Chondrocyte (in vitro differentiated cells): ENCODE measurements at regions not wholly inside any gene's neighbourhood (a gene's known extent, or its start where the extent isn't known, plus 50 kb on each side); places are given as distances from the start of the nearest gene placed in this dataset.

ENCODE experiments used
- DNase-seq: peaks from one replicate; pipeline ENCODE4 v3.0.0; 2021; ENCODE audit warnings: mixed read lengths, low spot score
- H3K27ac Mint-ChIP-seq: one replicate; pipeline ENCODE4 v1.8.0; 2021; ENCODE audit warnings: mild to moderate bottlenecking, moderate library complexity, mixed read lengths; ENCODE audit not compliant: unreplicated experiment
- H3K27me3 Mint-ChIP-seq: 2 replicates; pipeline ENCODE4 v1.8.0; 2021; ENCODE audit warnings: low read depth, mixed read lengths
- H3K36me3 Mint-ChIP-seq: 2 replicates; pipeline ENCODE4 v1.8.0; 2021; ENCODE audit warnings: low read depth, mixed read lengths
- H3K4me1 Mint-ChIP-seq: 2 replicates; pipeline ENCODE4 v1.8.0; 2021; ENCODE audit warnings: low read depth, mild to moderate bottlenecking, mixed read lengths
- H3K4me3 Mint-ChIP-seq: one replicate; pipeline ENCODE4 v1.8.0; 2021; ENCODE audit warnings: mild to moderate bottlenecking, moderate library complexity, mixed read lengths; ENCODE audit not compliant: unreplicated experiment
- H3K9me3 Mint-ChIP-seq: 2 replicates; pipeline ENCODE4 v1.8.0; 2021; ENCODE audit warnings: low read depth, mixed read lengths
- TF ChIP-seq, protein P1 (sequence below): fragments of 200-600 bp; sonication (generic); IDR thresholded peaks from 2 replicates; pipeline ENCODE4 v1.5.0; 2021; ENCODE audit warnings: antibody characterized with exemption, mild to moderate bottlenecking, moderate library complexity

DNA sequence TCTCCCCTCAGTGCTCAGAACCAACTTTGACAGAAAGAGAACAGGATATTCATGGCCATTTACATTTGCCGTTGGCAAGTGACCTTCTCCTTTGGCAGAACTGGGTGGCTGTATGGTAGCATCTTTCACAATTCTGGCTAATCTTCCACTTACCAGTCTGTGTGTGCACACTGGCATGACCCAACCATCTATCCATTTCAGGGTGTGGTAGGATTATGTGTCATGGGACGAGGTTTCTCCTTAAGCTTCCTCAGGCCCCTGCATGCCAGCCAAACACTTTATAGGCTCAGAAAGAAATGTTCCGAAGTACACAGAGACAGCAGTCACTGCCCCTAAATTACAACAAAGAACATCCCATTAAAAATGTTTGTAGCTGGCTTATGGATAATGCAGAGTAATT, 497.1 kb downstream of the NFIB start:
- no peak overlapping the region for H3K4me3 Mint-ChIP-seq
- H3K36me3 Mint-ChIP-seq: peaks cover 2% of the 10 kb centered on the region
- H3K4me1 Mint-ChIP-seq: peaks cover 4% of the 10 kb centered on the region
- no peak overlapping the region for H3K27ac Mint-ChIP-seq
- TF ChIP-seq, protein P1, sequence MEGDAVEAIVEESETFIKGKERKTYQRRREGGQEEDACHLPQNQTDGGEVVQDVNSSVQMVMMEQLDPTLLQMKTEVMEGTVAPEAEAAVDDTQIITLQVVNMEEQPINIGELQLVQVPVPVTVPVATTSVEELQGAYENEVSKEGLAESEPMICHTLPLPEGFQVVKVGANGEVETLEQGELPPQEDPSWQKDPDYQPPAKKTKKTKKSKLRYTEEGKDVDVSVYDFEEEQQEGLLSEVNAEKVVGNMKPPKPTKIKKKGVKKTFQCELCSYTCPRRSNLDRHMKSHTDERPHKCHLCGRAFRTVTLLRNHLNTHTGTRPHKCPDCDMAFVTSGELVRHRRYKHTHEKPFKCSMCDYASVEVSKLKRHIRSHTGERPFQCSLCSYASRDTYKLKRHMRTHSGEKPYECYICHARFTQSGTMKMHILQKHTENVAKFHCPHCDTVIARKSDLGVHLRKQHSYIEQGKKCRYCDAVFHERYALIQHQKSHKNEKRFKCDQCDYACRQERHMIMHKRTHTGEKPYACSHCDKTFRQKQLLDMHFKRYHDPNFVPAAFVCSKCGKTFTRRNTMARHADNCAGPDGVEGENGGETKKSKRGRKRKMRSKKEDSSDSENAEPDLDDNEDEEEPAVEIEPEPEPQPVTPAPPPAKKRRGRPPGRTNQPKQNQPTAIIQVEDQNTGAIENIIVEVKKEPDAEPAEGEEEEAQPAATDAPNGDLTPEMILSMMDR: no peak
- peaks cover 2% of the 10 kb centered on the region for H3K27me3 Mint-ChIP-seq
- H3K9me3 Mint-ChIP-seq: peaks cover 11% of the 10 kb centered on the region
- DNase-seq: no peak

GRCh38 chr9:13814647-13815400, 499.1 kb downstream of the NFIB start:
- H3K4me1 Mint-ChIP-seq: peaks cover 11% of the 10 kb centered on the region
- TF ChIP-seq, protein P1: no peak
- no peaks in the 10 kb centered on the region for H3K36me3 Mint-ChIP-seq
- no peak for DNase-seq
- H3K27ac Mint-ChIP-seq: no peak overlapping the region
- peaks cover 3% of the 10 kb centered on the region for H3K9me3 Mint-ChIP-seq
- H3K27me3 Mint-ChIP-seq: peaks cover 2% of the 10 kb centered on the region
- H3K4me3 Mint-ChIP-seq: no peak overlapping the region

- DNase-seq: no peak
- H3K4me3 Mint-ChIP-seq: no peak overlapping the region
- H3K27me3 Mint-ChIP-seq: peaks cover 2% of the 10 kb centered on the region
- no peak overlapping the region for H3K27ac Mint-ChIP-seq
- H3K4me1 Mint-ChIP-seq: peaks cover 7% of the 10 kb centered on the region
- TF ChIP-seq, protein P1: no peak
- no peaks in the 10 kb centered on the region for H3K9me3 Mint-ChIP-seq
- H3K36me3 Mint-ChIP-seq: no peaks in the 10 kb centered on the region
Observed at GRCh38 chr9:13811876-13812275, 502.1 kb downstream of the NFIB start.

DNA sequence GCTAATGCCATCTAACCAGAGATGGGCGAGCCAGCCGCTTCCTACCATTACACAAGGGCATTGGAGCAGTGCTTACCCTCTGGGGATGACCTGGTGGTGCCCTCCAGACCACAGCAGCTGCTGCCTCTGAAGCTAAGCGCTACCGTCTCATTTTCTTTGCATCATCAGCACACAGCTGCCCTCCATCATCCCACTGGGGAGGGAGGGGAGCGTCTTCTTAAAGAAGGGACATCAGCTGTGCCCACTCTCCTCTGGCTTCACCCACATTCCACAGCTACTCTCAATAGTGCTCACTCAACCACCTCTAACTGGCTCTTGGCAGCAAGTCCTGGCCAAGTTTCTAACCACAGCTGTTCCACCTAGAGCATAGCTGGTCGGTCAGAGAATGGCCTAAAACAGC, 503.4 kb downstream of the NFIB start:
- no peaks in the 10 kb centered on the region for H3K9me3 Mint-ChIP-seq
- peaks cover 2% of the 10 kb centered on the region for H3K27me3 Mint-ChIP-seq
- TF ChIP-seq, protein P1: no peak
- no peaks in the 10 kb centered on the region for H3K36me3 Mint-ChIP-seq
- peaks cover 7% of the 10 kb centered on the region for H3K4me1 Mint-ChIP-seq
- no peak overlapping the region for H3K4me3 Mint-ChIP-seq
- peak overlapping the region; percentile 28 for H3K27ac Mint-ChIP-seq
- DNase-seq: peak; percentile 55

DNA sequence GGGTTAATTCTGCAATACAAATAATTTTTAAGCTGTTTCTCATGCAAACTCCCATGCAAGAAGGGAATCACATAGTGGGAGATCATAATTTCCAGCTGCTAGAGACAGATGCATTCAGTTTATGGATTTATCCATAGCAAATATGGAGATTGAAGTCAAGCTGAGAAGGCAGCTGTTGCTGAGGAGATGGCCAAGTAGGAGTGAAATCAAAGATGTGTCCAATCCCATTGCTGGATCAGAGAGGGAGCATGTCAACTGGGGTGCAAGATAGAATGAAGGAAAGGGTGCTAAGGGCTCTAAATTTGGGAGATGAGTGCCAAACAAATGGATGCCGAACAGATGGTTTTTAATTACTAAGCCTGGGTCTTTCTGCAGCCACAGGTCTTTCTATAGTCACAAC, 504.5 kb downstream of the NFIB start:
- Mint-ChIP-seq H3K27me3 (no peaks in the 10 kb centered on the region), H3K27ac (no peak overlapping the region), H3K9me3 (no peaks in the 10 kb centered on the region), H3K4me1 (peaks cover 7% of the 10 kb centered on the region), H3K36me3 (no peaks in the 10 kb centered on the region), H3K4me3 (no peak overlapping the region)
- no peak for DNase-seq
- TF ChIP-seq, protein P1: no peak
